ENCODE measurements at regions not wholly inside any gene's neighbourhood (a gene's known extent, or its start where the extent isn't known, plus 50 kb on each side); places are given as distances from the start of the nearest gene placed in this dataset.

GRCh38 chrX:4560192-4560591 lies 846.7 kb upstream of the PRKX start:
- BruUV-seq (replicated peaks): no TSS peak
- no peaks in the 10 kb centered on the region for H3K79me2 ChIP-seq (ENCODE audit: control insufficient read depth, insufficient read depth, low read length)
- no peaks in the 10 kb centered on the region for H3K4me1 ChIP-seq (ENCODE audit: control insufficient read depth, insufficient read depth, low read length)
- RAD21 ChIA-PET (ENCODE audit: unreplicated experiment): no interaction called here
- CTCF ChIA-PET: no interaction called here
- no peak overlapping the region for H3K9ac ChIP-seq (ENCODE audit: control insufficient read depth, insufficient read depth, low read length)
- TF ChIP-seq MAX (IDR thresholded peaks at IDR 0.05; ENCODE audit: low read depth, low read length): no peak
- TF ChIP-seq USF2 (IDR thresholded peaks at IDR 0.05; ENCODE audit: borderline replicate concordance, low read depth, low read length): no peak
- TF ChIP-seq IRF5 (IDR thresholded peaks at IDR 0.05; ENCODE audit: borderline replicate concordance): no peak
- TF ChIP-seq MEF2B (IDR thresholded peaks at IDR 0.05; ENCODE audit: partially characterized antibody, poor library complexity, severe bottlenecking): no peak
- TF ChIP-seq SUPT20H (IDR thresholded peaks at IDR 0.05; ENCODE audit: borderline replicate concordance, control insufficient read depth, low read depth, low read length): no peak
- TF ChIP-seq PKNOX1 (IDR thresholded peaks at IDR 0.05): no peak
- no peak for TF ChIP-seq RFX5 (IDR thresholded peaks at IDR 0.05; ENCODE audit: low read depth, low read length)
- no peak for TF ChIP-seq POLR2AphosphoS5 (IDR thresholded peaks at IDR 0.05; ENCODE audit: low read length)
- TF ChIP-seq E2F4 (IDR thresholded peaks at IDR 0.05; ENCODE audit: low read depth, low read length): no peak
- TF ChIP-seq ZNF384 (IDR thresholded peaks at IDR 0.05; ENCODE audit: borderline replicate concordance, low read depth, low read length): no peak
- no peak for TF ChIP-seq ETV6 (conservative IDR thresholded peaks at IDR 0.05 in 1 of 2, IDR thresholded peaks at IDR 0.05 in 1 of 2; ENCODE audit: borderline replicate concordance in 1 of 2, low read depth in 1 of 2)
- TF ChIP-seq BACH1 (IDR thresholded peaks at IDR 0.05; ENCODE audit: borderline replicate concordance): no peak
- no peak for TF ChIP-seq NFIC (IDR thresholded peaks at IDR 0.05; ENCODE audit: low read depth, low read length)
- H3K27me3 ChIP-seq (replicated peaks in 1 of 2; ENCODE audit: control insufficient read depth in 2 of 2, insufficient read depth in 2 of 2, low read length in 1 of 2): no peaks in the 10 kb centered on the region
- H3K4me2 ChIP-seq (ENCODE audit: control insufficient read depth, insufficient read depth): no peak overlapping the region
- no peaks in the 10 kb centered on the region for H3K9me3 ChIP-seq (replicated peaks; ENCODE audit: control insufficient read depth, insufficient read depth, low read length)
- no peaks in the 10 kb centered on the region for H4K20me1 ChIP-seq (ENCODE audit: control insufficient read depth, insufficient read depth)
- ATAC-seq: no peak
- H2AFZ ChIP-seq (ENCODE audit: control insufficient read depth, low read depth, low read length): no peak overlapping the region
- POLR2A ChIA-PET: no interaction called here
- intact Hi-C loops (cut with micrococcal nuclease; ENCODE audit: unreplicated experiment): no loop called here
- no peak for FAIRE-seq
- no peak overlapping the region for H3K27ac ChIP-seq (ENCODE audit: control insufficient read depth, insufficient read depth)
- DNase-seq (ENCODE audit: low read depth, low spot score): no peak
- H3K4me3 ChIP-seq: no peak overlapping the region
- H3K36me3 ChIP-seq (ENCODE audit: control insufficient read depth in 2 of 2, insufficient read depth in 2 of 2, low read length in 1 of 2): no peaks in the 10 kb centered on the region
- in situ Hi-C loops (cut with MboI): no loop called here
- SMC1A ChIA-PET (ENCODE audit: uncharacterized antibody, unreplicated experiment): no interaction called here
- 75% methylated on average over 4 of the region's 4 CpGs for WGBS (ENCODE audit: insufficient coverage, insufficient replicate concordance, low lambda C conversion rate, missing lambda C conversion rate)

All from GM12878 (cell line).